Skeletal muscle tissue (tissue), 3 donors: ENCODE measurements at regions not wholly inside any gene's neighbourhood (a gene's known extent, or its start where the extent isn't known, plus 50 kb on each side); places are given as distances from the start of the nearest gene placed in this dataset.
A peak's percentile ranks its signal among the peaks of the same experiment; 100 is the strongest.
"Not testable (repeated sequence)": the region's sequence is repeated elsewhere in the genome, so short reads cannot be mapped to it uniquely, and the experiment has no call there.

Experiments
- H3K27ac ChIP-seq: one replicate; pipeline ENCODE4 v1.7.0; 2013; ENCODE audit warnings: mild to moderate bottlenecking, low read depth, low read length, inconsistent platforms
- H3K27me3 ChIP-seq, 3 donors: one replicate each; pipeline ENCODE4 v1.7.0; 2013; ENCODE audit warnings: low read length in 3 of 3; ENCODE audit not compliant: control insufficient read depth in 3 of 3, insufficient read depth in 3 of 3
- H3K36me3 ChIP-seq, 3 donors: one replicate each; pipeline ENCODE4 v1.7.0; 2013; ENCODE audit warnings: low read length in 3 of 3; ENCODE audit not compliant: control insufficient read depth in 3 of 3, insufficient read depth in 3 of 3
- H3K4me1 ChIP-seq, 3 donors: one replicate each; pipeline ENCODE4 v1.7.0; 2013; ENCODE audit warnings: low read length in 3 of 3, mild to moderate bottlenecking in 3 of 3; ENCODE audit not compliant: control insufficient read depth in 3 of 3, insufficient read depth in 3 of 3
- H3K4me3 ChIP-seq, 3 donors: one replicate each; pipeline ENCODE4 v1.7.0; 2013; ENCODE audit warnings: low read length in 3 of 3
- H3K9ac ChIP-seq, 3 donors: one replicate each; pipeline ENCODE4 v1.7.0; 2013; ENCODE audit warnings: low read length in 3 of 3, mild to moderate bottlenecking in 3 of 3, moderate library complexity in 2 of 3, low read depth in 1 of 3
- H3K9me3 ChIP-seq, 3 donors: one replicate each; pipeline ENCODE4 v1.7.0; 2013; ENCODE audit warnings: low read length in 3 of 3; ENCODE audit not compliant: control insufficient read depth in 3 of 3
- donor health status: Osteomylitis.

GRCh38 chr7:69439636-69440325, 158.5 kb upstream of the AUTS2 start:
- Histone ChIP-seq H3K9ac (no peak overlapping the region), H3K27me3 (no peaks in the 10 kb centered on the region), H3K4me1 (peaks cover 0 to 2% (median 2%) of the 10 kb centered on the region in 3 donors), H3K27ac (no peak overlapping the region), H3K9me3 (no peaks in the 10 kb centered on the region), H3K36me3 (no peaks in the 10 kb centered on the region), H3K4me3 (no peak overlapping the region)

- H3K4me3 ChIP-seq, result no peak overlapping the region
- no peaks in the 10 kb centered on the region for H3K27me3 ChIP-seq
- no peak overlapping the region for H3K9ac ChIP-seq
- H3K27ac ChIP-seq, result no peak overlapping the region
- H3K36me3 ChIP-seq, result no peaks in the 10 kb centered on the region
- H3K9me3 ChIP-seq, result no peaks in the 10 kb centered on the region
- H3K4me1 ChIP-seq, result peaks cover 0 to 2% (median 2%) of the 10 kb centered on the region in 3 donors
Observed at GRCh38 chr7:69440976-69441375, 157.3 kb upstream of the AUTS2 start.

- Histone ChIP-seq H3K4me3 (no peak overlapping the region), H3K9ac (no peak overlapping the region), H3K27me3 (peaks cover 0 to 2% (median 0%) of the 10 kb centered on the region in 3 donors), H3K36me3 (no peaks in the 10 kb centered on the region), H3K4me1 (peaks cover 0 to 5% (median 2%) of the 10 kb centered on the region in 3 donors), H3K27ac (no peak overlapping the region), H3K9me3 (no peaks in the 10 kb centered on the region)
Observed at GRCh38 chr7:69443136-69443535, 155.1 kb upstream of the AUTS2 start.

GRCh38 chr7:69445541-69445940, 152.7 kb upstream of the AUTS2 start:
- Histone ChIP-seq H3K27me3 (peaks cover 0 to 2% (median 0%) of the 10 kb centered on the region in 3 donors), H3K4me1 (peaks cover 0 to 3% (median 0%) of the 10 kb centered on the region in 3 donors), H3K9me3 (no peaks in the 10 kb centered on the region), H3K4me3 (no peak overlapping the region), H3K9ac (no peak overlapping the region), H3K36me3 (no peaks in the 10 kb centered on the region), H3K27ac (no peak overlapping the region)

GRCh38 chr7:69446213-69446612, 152.1 kb upstream of the AUTS2 start:
- not testable (repeated sequence) for H3K4me1 ChIP-seq, H3K27me3 ChIP-seq, H3K9me3 ChIP-seq, H3K27ac ChIP-seq, H3K9ac ChIP-seq, H3K4me3 ChIP-seq, H3K36me3 ChIP-seq

- no peak overlapping the region for H3K4me3 ChIP-seq
- H3K27me3 ChIP-seq, result peaks cover 0 to 2% (median 0%) of the 10 kb centered on the region in 3 donors
- H3K9ac ChIP-seq, result no peak overlapping the region
- H3K27ac ChIP-seq, result no peak overlapping the region
- H3K36me3 ChIP-seq, result no peaks in the 10 kb centered on the region
- no peaks in the 10 kb centered on the region for H3K9me3 ChIP-seq
- peaks cover 8 to 14% (median 11%) of the 10 kb centered on the region in 3 donors for H3K4me1 ChIP-seq
Observed at GRCh38 chr7:69448071-69448470, 150.2 kb upstream of the AUTS2 start.

GRCh38 chr7:69450456-69450855, 147.8 kb upstream of the AUTS2 start:
- peaks cover 0 to 2% (median 0%) of the 10 kb centered on the region in 3 donors for H3K27me3 ChIP-seq
- H3K36me3 ChIP-seq, result no peaks in the 10 kb centered on the region
- no peak overlapping the region for H3K4me3 ChIP-seq
- no peaks in the 10 kb centered on the region for H3K9me3 ChIP-seq
- no peak overlapping the region for H3K27ac ChIP-seq
- peaks cover 8 to 14% (median 11%) of the 10 kb centered on the region in 3 donors for H3K4me1 ChIP-seq
- no peak overlapping the region for H3K9ac ChIP-seq

- Histone ChIP-seq H3K9ac (no peak overlapping the region), H3K9me3 (no peaks in the 10 kb centered on the region), H3K27me3 (peaks cover 0 to 2% (median 0%) of the 10 kb centered on the region in 3 donors), H3K4me3 (no peak overlapping the region), H3K36me3 (no peaks in the 10 kb centered on the region), H3K27ac (no peak overlapping the region), H3K4me1 (peaks cover 8 to 14% (median 11%) of the 10 kb centered on the region in 3 donors)
Observed at GRCh38 chr7:69451715-69452114, 146.6 kb upstream of the AUTS2 start.

GRCh38 chr7:69452797-69453196, 145.5 kb upstream of the AUTS2 start:
- Histone ChIP-seq H3K27me3 (peaks cover 0 to 2% (median 0%) of the 10 kb centered on the region in 3 donors), H3K4me1 (peaks cover 11 to 14% (median 14%) of the 10 kb centered on the region in 3 donors), H3K27ac (no peak overlapping the region), H3K9me3 (no peaks in the 10 kb centered on the region), H3K36me3 (no peaks in the 10 kb centered on the region), H3K9ac (no peak overlapping the region), H3K4me3 (no peak overlapping the region)

GRCh38 chr7:69457595-69458504, 140.4 kb upstream of the AUTS2 start:
- Histone ChIP-seq H3K9ac (no peak overlapping the region), H3K4me3 (peak overlapping the region in 2 of 3 donors; percentile 6 to 7), H3K27me3 (no peaks in the 10 kb centered on the region), H3K27ac (no peak overlapping the region), H3K36me3 (no peaks in the 10 kb centered on the region), H3K4me1 (peaks cover 0 to 8% (median 5%) of the 10 kb centered on the region in 3 donors), H3K9me3 (no peaks in the 10 kb centered on the region)
